ENCODE measurements at regions not wholly inside any gene's neighbourhood (a gene's known extent, or its start where the extent isn't known, plus 50 kb on each side); places are given as distances from the start of the nearest gene placed in this dataset.

- no peaks in the 10 kb centered on the region for H3K9me3 ChIP-seq (ENCODE audit: low read depth, low read length)
- no peaks in the 10 kb centered on the region for H3K36me3 ChIP-seq (ENCODE audit: insufficient read depth, low read length)
- H4K20me1 ChIP-seq (ENCODE audit: insufficient read depth, low read length), result no peaks in the 10 kb centered on the region
- no peak overlapping the region for H3K4me2 ChIP-seq (ENCODE audit: insufficient read depth, low read length)
- no peak for TF ChIP-seq CTCF (IDR thresholded peaks at IDR 0.05; ENCODE audit: extremely low read depth, low read depth, low read length)
- no peak overlapping the region for H2AFZ ChIP-seq (ENCODE audit: low read length)
- no peaks in the 10 kb centered on the region for H3K4me1 ChIP-seq (ENCODE audit: insufficient read depth, low read length)
- no peaks in the 10 kb centered on the region for H3K27me3 ChIP-seq (ENCODE audit: insufficient read depth, low read length)
- no peaks in the 10 kb centered on the region for H3K79me2 ChIP-seq (ENCODE audit: insufficient read depth, low read length)
- H3K4me3 ChIP-seq (ENCODE audit: insufficient read depth, low read length), result no peak overlapping the region
- H3K27ac ChIP-seq (ENCODE audit: low read depth, low read length), result no peak overlapping the region
- DNase-seq (ENCODE audit: insufficient read length, low spot score, missing footprints), result no peak
Measured at GRCh38 chr1:239446611-239447010, 60.2 kb downstream of the CHRM3 start.

- H3K4me1 ChIP-seq (ENCODE audit: insufficient read depth, low read length), result no peaks in the 10 kb centered on the region
- DNase-seq (ENCODE audit: insufficient read length, low spot score, missing footprints), result no peak
- H3K9me3 ChIP-seq (ENCODE audit: low read depth, low read length), result no peaks in the 10 kb centered on the region
- H3K27ac ChIP-seq (ENCODE audit: low read depth, low read length), result no peak overlapping the region
- no peaks in the 10 kb centered on the region for H3K27me3 ChIP-seq (ENCODE audit: insufficient read depth, low read length)
- no peak for TF ChIP-seq CTCF (IDR thresholded peaks at IDR 0.05; ENCODE audit: extremely low read depth, low read depth, low read length)
- H2AFZ ChIP-seq (ENCODE audit: low read length), result no peak overlapping the region
- no peaks in the 10 kb centered on the region for H4K20me1 ChIP-seq (ENCODE audit: insufficient read depth, low read length)
- no peaks in the 10 kb centered on the region for H3K36me3 ChIP-seq (ENCODE audit: insufficient read depth, low read length)
- no peak overlapping the region for H3K4me2 ChIP-seq (ENCODE audit: insufficient read depth, low read length)
- no peaks in the 10 kb centered on the region for H3K79me2 ChIP-seq (ENCODE audit: insufficient read depth, low read length)
- no peak overlapping the region for H3K4me3 ChIP-seq (ENCODE audit: insufficient read depth, low read length)
Measured at GRCh38 chr1:239448911-239449310, 62.5 kb downstream of the CHRM3 start.

- Histone ChIP-seq H3K4me1 (ENCODE audit: insufficient read depth, low read length) (no peaks in the 10 kb centered on the region), H3K36me3 (ENCODE audit: insufficient read depth, low read length) (no peaks in the 10 kb centered on the region), H3K4me2 (ENCODE audit: insufficient read depth, low read length) (no peak overlapping the region), H4K20me1 (ENCODE audit: insufficient read depth, low read length) (no peaks in the 10 kb centered on the region), H3K79me2 (ENCODE audit: insufficient read depth, low read length) (no peaks in the 10 kb centered on the region), H3K4me3 (ENCODE audit: insufficient read depth, low read length) (no peak overlapping the region), H3K27me3 (ENCODE audit: insufficient read depth, low read length) (no peaks in the 10 kb centered on the region), H2AFZ (ENCODE audit: low read length) (no peak overlapping the region), H3K27ac (ENCODE audit: low read depth, low read length) (no peak overlapping the region), H3K9me3 (ENCODE audit: low read depth, low read length) (no peaks in the 10 kb centered on the region)
- TF ChIP-seq CTCF (IDR thresholded peaks at IDR 0.05; ENCODE audit: extremely low read depth, low read depth, low read length), result no peak
- DNase-seq (ENCODE audit: insufficient read length, low spot score, missing footprints), result no peak
Measured at GRCh38 chr1:239455743-239456142, 69.4 kb downstream of the CHRM3 start.

GRCh38 chr1:239456788-239457187 lies 70.4 kb downstream of the CHRM3 start:
- H3K36me3 ChIP-seq (ENCODE audit: insufficient read depth, low read length), result no peaks in the 10 kb centered on the region
- H3K79me2 ChIP-seq (ENCODE audit: insufficient read depth, low read length), result no peaks in the 10 kb centered on the region
- H2AFZ ChIP-seq (ENCODE audit: low read length), result no peak overlapping the region
- no peaks in the 10 kb centered on the region for H4K20me1 ChIP-seq (ENCODE audit: insufficient read depth, low read length)
- no peak for DNase-seq (ENCODE audit: insufficient read length, low spot score, missing footprints)
- no peak overlapping the region for H3K4me3 ChIP-seq (ENCODE audit: insufficient read depth, low read length)
- no peaks in the 10 kb centered on the region for H3K27me3 ChIP-seq (ENCODE audit: insufficient read depth, low read length)
- H3K4me1 ChIP-seq (ENCODE audit: insufficient read depth, low read length), result no peaks in the 10 kb centered on the region
- H3K27ac ChIP-seq (ENCODE audit: low read depth, low read length), result no peak overlapping the region
- no peak overlapping the region for H3K4me2 ChIP-seq (ENCODE audit: insufficient read depth, low read length)
- no peak for TF ChIP-seq CTCF (IDR thresholded peaks at IDR 0.05; ENCODE audit: extremely low read depth, low read depth, low read length)
- H3K9me3 ChIP-seq (ENCODE audit: low read depth, low read length), result no peaks in the 10 kb centered on the region

Data from osteoblast (primary cell).